ENCODE measurements at regions not wholly inside any gene's neighbourhood (a gene's known extent, or its start where the extent isn't known, plus 50 kb on each side); places are given as distances from the start of the nearest gene placed in this dataset.

GRCh38 chr10:83425306-83425705 lies 714.0 kb upstream of the GHITM start:
- Histone ChIP-seq H3K9ac (replicated peaks in 1 of 4; ENCODE audit: extremely low read depth in 1 of 4, low read depth in 3 of 4, low read length in 3 of 4) (no peak overlapping the region), H3K18ac (ENCODE audit: extremely low read depth, low read length) (no peak overlapping the region), H2BK12ac (ENCODE audit: low read depth, low read length) (no peak overlapping the region), H3K23me2 (ENCODE audit: low read depth, low read length) (no peaks in the 10 kb centered on the region), H3K27me3 (replicated peaks in 1 of 4; ENCODE audit: control insufficient read depth in 3 of 4, extremely low read depth in 1 of 4, insufficient read depth in 3 of 4, low read length in 3 of 4) (no peaks in the 10 kb centered on the region), H3K9me3 (ENCODE audit: insufficient read depth in 2 of 2, low read depth in 1 of 2, low read length in 1 of 2) (peaks cover 5 to 13% of the 10 kb centered on the region in 2 experiments; a peak in 2 of 4 replicates), H2BK20ac (ENCODE audit: low read length) (no peak overlapping the region), H4K20me1 (replicated peaks in 1 of 2; ENCODE audit: control insufficient read depth in 1 of 2, insufficient read depth in 2 of 2, low read length in 2 of 2) (no peaks in the 10 kb centered on the region), H2BK5ac (ENCODE audit: low read depth, low read length) (no peak overlapping the region), H4K8ac (ENCODE audit: extremely low read depth, insufficient read depth, low read length) (no peak overlapping the region), H3K36me3 (ENCODE audit: control insufficient read depth in 2 of 4, insufficient read depth in 4 of 4, low read length in 3 of 4) (no peaks in the 10 kb centered on the region; a peak in 1 of 8 replicates), H3K14ac (ENCODE audit: insufficient read length) (no peak overlapping the region), H3K56ac (replicated peaks; ENCODE audit: insufficient read length, low read depth, low read length) (peak overlapping the region; percentile 16), H4K5ac (ENCODE audit: insufficient read length, low read depth, low read length) (no peak overlapping the region), H3K27ac (ENCODE audit: low read depth, low read length) (no peak overlapping the region), H2BK120ac (replicated peaks; ENCODE audit: low read depth, low read length) (no peak overlapping the region), H3K4me2 (ENCODE audit: insufficient read depth in 1 of 2, low read depth in 2 of 2, low read length in 2 of 2) (no peak overlapping the region), H3K4me3 (ENCODE audit: extremely low read depth in 1 of 4, insufficient read depth in 2 of 4, low read depth in 3 of 4, low read length in 4 of 4) (no peak overlapping the region), H3K4ac (replicated peaks; ENCODE audit: insufficient read length, low read depth, low read length) (no peak overlapping the region), H3K4me1 (replicated peaks in 1 of 4; ENCODE audit: control insufficient read depth in 3 of 4, insufficient read depth in 4 of 4, low read length in 3 of 4) (no peaks in the 10 kb centered on the region), H2AFZ (ENCODE audit: low read length) (no peak overlapping the region), H3K23ac (ENCODE audit: insufficient read length) (no peak overlapping the region), H2AK5ac (ENCODE audit: low read depth, low read length) (no peak overlapping the region), H4K91ac (replicated peaks; ENCODE audit: insufficient read length, low read length) (no peak overlapping the region), H2BK15ac (ENCODE audit: low read length) (no peak overlapping the region), H3K79me2 (ENCODE audit: control insufficient read depth in 1 of 2, insufficient read depth in 2 of 2, low read length in 2 of 2) (no peaks in the 10 kb centered on the region), H3K79me1 (ENCODE audit: low read depth, low read length) (no peaks in the 10 kb centered on the region)
- POLR2A ChIA-PET (ENCODE audit: partially characterized antibody), result no interaction called here
- no peak for FAIRE-seq
- 93% methylated on average over 2 of the region's 2 CpGs; no CpG with 5 or more reads in 1 of the 2 experiments for WGBS, 2 experiments (ENCODE audit: extremely low coverage in 1 of 2, insufficient coverage in 1 of 2, insufficient read length in 1 of 2, insufficient replicate concordance in 2 of 2, low coverage in 1 of 2, low lambda C conversion rate in 2 of 2, missing lambda C conversion rate in 1 of 2)
- TF ChIP-seq SP2 (IDR thresholded peaks at IDR 0.05; ENCODE audit: low read length) (no peak), RAD21 (IDR thresholded peaks at IDR 0.05 in 1 of 2, conservative IDR thresholded peaks at IDR 0.05 in 1 of 2; ENCODE audit: low read depth in 2 of 2, low read length in 2 of 2) (peak; percentile 53 to 67), CTCF (IDR thresholded peaks at IDR 0.05; ENCODE audit: control extremely low read depth in 1 of 3, insufficient read depth in 1 of 3, low read depth in 1 of 3, low read length in 3 of 3) (peak; percentile 7 to 36 (median 31); a peak in 3 of 4 replicates)
- CTCF ChIA-PET (ENCODE audit: partially characterized antibody), result interaction anchor here (1.1 to 2.4 kb wide), 4 partner anchors 84 to 540 kb away, joined by 3 to 7 read pairs (median 3); no protein-coding TSS in a partner anchor
- DNase-seq (ENCODE audit: low read depth in 1 of 2, low spot score in 2 of 2), result no peak
